HCT116 (cell line): ENCODE measurements at regions not wholly inside any gene's neighbourhood (a gene's known extent, or its start where the extent isn't known, plus 50 kb on each side); places are given as distances from the start of the nearest gene placed in this dataset.

Experiments used
- ATAC-seq: fragments of 200-7000 bp; cut with Tn5 transposase; 2 replicates; pipeline ENCODE4 v1.9.1; 2020; ENCODE audit warnings: mild to moderate bottlenecking, moderate library complexity
- BruUV-seq: library from RNA; stranded (reverse); fragments of 400-500 nt; replicated peaks from 2 replicates; lab custom pipeline; 2021; lab: Mats Ljungman, UMichigan
- CTCF ChIA-PET: fragments of 300-600 bp; sonication (Branson Sonifier 250); formaldehyde crosslinking; loops from one replicate; lab custom pipeline; 2021; ENCODE audit warnings: antibody characterized with exemption; lab: Charles Lee
- POLR2A ChIA-PET: fragments of 300-600, 350-600 bp; sonication (Branson Sonifier 250); formaldehyde crosslinking; loops from one replicate; lab custom pipeline; 2021; ENCODE audit warnings: antibody characterized with exemption; lab: Charles Lee
- RAD21 ChIA-PET, 2 experiments: fragments of 300-600 bp; sonication (Branson Sonifier 250); formaldehyde crosslinking; loops; one replicate each; lab custom pipeline; 2023; ENCODE audit warnings: low total read pairs in 2 of 2; ENCODE audit not compliant: uncharacterized antibody in 2 of 2, unreplicated experiment in 2 of 2, low non-redundant PET in 1 of 2; lab: Charles Lee
- DNase-seq: peaks from one replicate; pipeline ENCODE4 v3.0.0-alpha.2; 2010; ENCODE audit warnings: low read depth, low spot score
- H2AFZ ChIP-seq: fragments of 200-600 bp; shearing (Covaris generic), sonication (generic); 2 replicates; pipeline ENCODE4 v1.6.1; 2017; ENCODE audit warnings: low read depth, mixed run types, mixed read lengths, antibody characterized with exemption, low read length; ENCODE audit not compliant: poor library complexity, severe bottlenecking
- H3K27ac ChIP-seq: 2 replicates; pipeline ENCODE4 v1.5.1; 2012; ENCODE audit warnings: low read depth, low read length
- H3K27me3 ChIP-seq: fragments of 200-600 bp; sonication (generic); 2 replicates; pipeline ENCODE4 v1.6.1; 2016; ENCODE audit warnings: mixed run types, low read length, mixed read lengths; ENCODE audit not compliant: insufficient read depth
- H3K36me3 ChIP-seq, 2 experiments: fragments of 200-500 bp in 1 of 2; fragments of 200-600 bp in 1 of 2; sonication (Bioruptor generic) in 1 of 2; sonication (generic) in 1 of 2; 2 replicates each; pipeline versions ENCODE4 v1.5.1 to v1.6.1; 2014 to 2016; ENCODE audit warnings: low read length in 2 of 2, inconsistent platforms in 1 of 2, mixed read lengths in 1 of 2, mixed run types in 1 of 2; ENCODE audit not compliant: insufficient read depth in 2 of 2, control insufficient read depth in 1 of 2
- H3K4me1 ChIP-seq, 2 experiments: fragments of 200-600 bp in 1 of 2; sonication (generic) in 1 of 2; 2 replicates each; pipeline versions ENCODE4 v1.5.1 to v1.6.1; 2012 to 2017; ENCODE audit warnings: low read length in 2 of 2, inconsistent platforms in 1 of 2, mild to moderate bottlenecking in 1 of 2, mixed read lengths in 1 of 2, mixed run types in 1 of 2, moderate library complexity in 1 of 2; ENCODE audit not compliant: insufficient read depth in 2 of 2, control insufficient read depth in 1 of 2
- H3K4me2 ChIP-seq: fragments of 200-600 bp; sonication (generic); 2 replicates; pipeline ENCODE4 v1.6.1; 2017; ENCODE audit warnings: mixed run types, low read length, mixed read lengths
- H3K4me3 ChIP-seq, 2 experiments: fragments of 200-600 bp in 1 of 2; sonication (generic) in 1 of 2; replicated peaks in 1 of 2; 2 replicates each; pipeline ENCODE4 v1.5.1; 2011 to 2016; ENCODE audit warnings: low read length in 2 of 2, control low read depth in 1 of 2, low read depth in 1 of 2, mild to moderate bottlenecking in 1 of 2, mixed read lengths in 1 of 2, mixed run types in 1 of 2
- H3K79me2 ChIP-seq: fragments of 200-600 bp; sonication (generic); 2 replicates; pipeline ENCODE4 v1.6.1; 2017; ENCODE audit warnings: mild to moderate bottlenecking, mixed run types, low read length, moderate library complexity, mixed read lengths; ENCODE audit not compliant: insufficient read depth
- H3K9ac ChIP-seq: fragments of 200-600 bp; sonication (generic); 2 replicates; pipeline ENCODE4 v1.6.1; 2016; ENCODE audit warnings: low read length, mixed read lengths
- H3K9me2 ChIP-seq: fragments of 200-600 bp; sonication (generic), shearing (Covaris generic); 2 replicates; pipeline ENCODE4 v1.6.1; 2017; ENCODE audit warnings: mixed run types, mild to moderate bottlenecking, moderate library complexity; ENCODE audit not compliant: insufficient read depth
- H3K9me3 ChIP-seq, 2 experiments: fragments of 200-500 bp in 1 of 2; fragments of 200-600 bp in 1 of 2; sonication (Bioruptor generic) in 1 of 2; sonication (generic) in 1 of 2; 2 replicates each; pipeline ENCODE4 v1.6.1; 2014 to 2017; ENCODE audit warnings: low read length in 2 of 2, mixed read lengths in 2 of 2, inconsistent platforms in 1 of 2, low read depth in 1 of 2, mild to moderate bottlenecking in 1 of 2, mixed run types in 1 of 2, moderate library complexity in 1 of 2; ENCODE audit not compliant: control insufficient read depth in 1 of 2, insufficient read depth in 1 of 2
- H4K20me1 ChIP-seq: fragments of 200-600 bp; sonication (generic), shearing (Covaris generic); 2 replicates; pipeline ENCODE4 v1.6.1; 2017; ENCODE audit warnings: mixed run types, mild to moderate bottlenecking, moderate library complexity; ENCODE audit not compliant: insufficient read depth
- CBX3 ChIP-seq: IDR thresholded peaks from 2 replicates; pipeline ENCODE4 v1.6.1; 2012; ENCODE audit warnings: low read depth
- CEBPB ChIP-seq: IDR thresholded peaks from 2 replicates; pipeline ENCODE4 v1.6.1; 2012; ENCODE audit warnings: low read depth
- EGR1 ChIP-seq: IDR thresholded peaks from 2 replicates; pipeline ENCODE4 v1.6.1; 2012; ENCODE audit warnings: low read depth
- ELF1 ChIP-seq: IDR thresholded peaks from 2 replicates; pipeline ENCODE4 v1.6.1; 2012; ENCODE audit warnings: low read depth, borderline replicate concordance
- EZH2 ChIP-seq: fragments of 200-600 bp; sonication (generic); IDR thresholded peaks from 2 replicates; pipeline ENCODE4 v1.6.1; 2017; ENCODE audit warnings: antibody characterized with exemption, mixed run types
- EZH2phosphoT487 ChIP-seq: fragments of 200-600 bp; IDR thresholded peaks from 2 replicates; pipeline ENCODE4 v1.6.1; 2018; ENCODE audit warnings: antibody characterized with exemption, borderline replicate concordance
- JUND ChIP-seq: IDR thresholded peaks from 2 replicates; pipeline ENCODE4 v1.6.1; 2012
- POLR2A ChIP-seq: IDR thresholded peaks from 2 replicates; pipeline ENCODE4 v1.7.0; 2011; ENCODE audit warnings: borderline replicate concordance; ENCODE audit not compliant: insufficient read depth, insufficient read length; ENCODE audit errors: extremely low read depth
- POLR2AphosphoS5 ChIP-seq: IDR thresholded peaks from 2 replicates; pipeline ENCODE4 v1.6.1; 2011; ENCODE audit warnings: mild to moderate bottlenecking, low read depth, low read length, moderate library complexity
- RAD21 ChIP-seq: IDR thresholded peaks from 2 replicates; pipeline ENCODE4 v1.6.1; 2012; ENCODE audit warnings: low read depth, mild to moderate bottlenecking
- REST ChIP-seq: IDR thresholded peaks from 2 replicates; pipeline ENCODE4 v1.6.1; 2012; ENCODE audit warnings: low read depth
- SIN3A ChIP-seq: IDR thresholded peaks from 2 replicates; pipeline ENCODE4 v1.6.1; 2012; ENCODE audit warnings: low read depth
- SP1 ChIP-seq: IDR thresholded peaks from 2 replicates; pipeline ENCODE4 v1.6.1; 2012; ENCODE audit warnings: low read depth
- SRF ChIP-seq: IDR thresholded peaks from 2 replicates; pipeline ENCODE4 v1.6.1; 2012; ENCODE audit warnings: low read depth
- ZFX ChIP-seq: fragments of 450-650 bp; IDR thresholded peaks from 2 replicates; pipeline ENCODE4 v1.6.1; 2017
- ZNF274 ChIP-seq: fragments of 200-500 bp; sonication (Bioruptor generic); IDR thresholded peaks from 2 replicates; pipeline ENCODE4 v1.6.1; 2014; ENCODE audit warnings: mild to moderate bottlenecking, low read depth, low read length, inconsistent platforms
- intact Hi-C: fragments of 100-400 bp; cut with micrococcal nuclease; formaldehyde crosslinking; loops from 2 replicates; pipeline ENCODE4 v1.10.0; 2022
- TF ChIP-seq, protein P1 (sequence below): IDR thresholded peaks from 2 replicates; pipeline ENCODE4 v1.6.1; 2012
- TF ChIP-seq, protein P2 (sequence below): IDR thresholded peaks from 2 replicates; pipeline ENCODE4 v1.6.1; 2011; ENCODE audit warnings: mild to moderate bottlenecking, low read length, moderate library complexity; ENCODE audit not compliant: insufficient replicate concordance; ENCODE audit errors: extremely low read depth
- TF ChIP-seq, protein P3 (sequence below): IDR thresholded peaks from 2 replicates; pipeline ENCODE4 v1.6.1; 2012

GRCh38 chr10:88178758-88179157, 315.3 kb downstream of the PTEN start:
- ChIA-PET POLR2A (no interaction called here), CTCF (no interaction called here), RAD21 (no interaction called here)
- Histone ChIP-seq H3K9me3 (no peaks in the 10 kb centered on the region), H3K9ac (no peak overlapping the region), H2AFZ (no peak overlapping the region), H3K79me2 (no peaks in the 10 kb centered on the region), H3K27ac (no peak overlapping the region), H3K9me2 (no peaks in the 10 kb centered on the region), H3K27me3 (no peaks in the 10 kb centered on the region), H3K4me3 (no peak overlapping the region), H3K4me2 (no peak overlapping the region), H4K20me1 (no peaks in the 10 kb centered on the region), H3K4me1 (no peaks in the 10 kb centered on the region), H3K36me3 (no peaks in the 10 kb centered on the region)
- intact Hi-C loops: no loop called here
- ATAC-seq: no peak
- BruUV-seq: no TSS peak
- TF ChIP-seq POLR2A: no peak
- no peak for TF ChIP-seq REST
- no peak for TF ChIP-seq CEBPB
- TF ChIP-seq SRF: no peak
- no peak for TF ChIP-seq CBX3
- no peak for TF ChIP-seq EZH2
- TF ChIP-seq, protein P1, sequence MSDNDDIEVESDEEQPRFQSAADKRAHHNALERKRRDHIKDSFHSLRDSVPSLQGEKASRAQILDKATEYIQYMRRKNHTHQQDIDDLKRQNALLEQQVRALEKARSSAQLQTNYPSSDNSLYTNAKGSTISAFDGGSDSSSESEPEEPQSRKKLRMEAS: no peak
- no peak for TF ChIP-seq RAD21
- TF ChIP-seq SIN3A: no peak
- TF ChIP-seq ZNF274: no peak
- no peak for TF ChIP-seq ELF1
- TF ChIP-seq, protein P2, sequence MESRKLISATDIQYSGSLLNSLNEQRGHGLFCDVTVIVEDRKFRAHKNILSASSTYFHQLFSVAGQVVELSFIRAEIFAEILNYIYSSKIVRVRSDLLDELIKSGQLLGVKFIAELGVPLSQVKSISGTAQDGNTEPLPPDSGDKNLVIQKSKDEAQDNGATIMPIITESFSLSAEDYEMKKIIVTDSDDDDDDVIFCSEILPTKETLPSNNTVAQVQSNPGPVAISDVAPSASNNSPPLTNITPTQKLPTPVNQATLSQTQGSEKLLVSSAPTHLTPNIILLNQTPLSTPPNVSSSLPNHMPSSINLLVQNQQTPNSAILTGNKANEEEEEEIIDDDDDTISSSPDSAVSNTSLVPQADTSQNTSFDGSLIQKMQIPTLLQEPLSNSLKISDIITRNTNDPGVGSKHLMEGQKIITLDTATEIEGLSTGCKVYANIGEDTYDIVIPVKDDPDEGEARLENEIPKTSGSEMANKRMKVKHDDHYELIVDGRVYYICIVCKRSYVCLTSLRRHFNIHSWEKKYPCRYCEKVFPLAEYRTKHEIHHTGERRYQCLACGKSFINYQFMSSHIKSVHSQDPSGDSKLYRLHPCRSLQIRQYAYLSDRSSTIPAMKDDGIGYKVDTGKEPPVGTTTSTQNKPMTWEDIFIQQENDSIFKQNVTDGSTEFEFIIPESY: no peak
- no peak for TF ChIP-seq EGR1
- TF ChIP-seq EZH2phosphoT487: no peak
- TF ChIP-seq, protein P3, sequence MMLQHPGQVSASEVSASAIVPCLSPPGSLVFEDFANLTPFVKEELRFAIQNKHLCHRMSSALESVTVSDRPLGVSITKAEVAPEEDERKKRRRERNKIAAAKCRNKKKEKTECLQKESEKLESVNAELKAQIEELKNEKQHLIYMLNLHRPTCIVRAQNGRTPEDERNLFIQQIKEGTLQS: no peak
- TF ChIP-seq POLR2AphosphoS5: no peak
- no peak for TF ChIP-seq JUND
- no peak for TF ChIP-seq ZFX
- no peak for TF ChIP-seq SP1
- no peak for DNase-seq
